Activated CD4-positive, alpha-beta T cell treated with anti-CD3 and anti-CD28 coated beads, Interleukin-2, amount 50 U/mL, for 16 hours (primary cell): ENCODE measurements at regions not wholly inside any gene's neighbourhood (a gene's known extent, or its start where the extent isn't known, plus 50 kb on each side); places are given as distances from the start of the nearest gene placed in this dataset.

ENCODE experiments used
- DNase-seq: peaks from one replicate; pipeline ENCODE4 v3.0.0-alpha.2; 2020

DNA sequence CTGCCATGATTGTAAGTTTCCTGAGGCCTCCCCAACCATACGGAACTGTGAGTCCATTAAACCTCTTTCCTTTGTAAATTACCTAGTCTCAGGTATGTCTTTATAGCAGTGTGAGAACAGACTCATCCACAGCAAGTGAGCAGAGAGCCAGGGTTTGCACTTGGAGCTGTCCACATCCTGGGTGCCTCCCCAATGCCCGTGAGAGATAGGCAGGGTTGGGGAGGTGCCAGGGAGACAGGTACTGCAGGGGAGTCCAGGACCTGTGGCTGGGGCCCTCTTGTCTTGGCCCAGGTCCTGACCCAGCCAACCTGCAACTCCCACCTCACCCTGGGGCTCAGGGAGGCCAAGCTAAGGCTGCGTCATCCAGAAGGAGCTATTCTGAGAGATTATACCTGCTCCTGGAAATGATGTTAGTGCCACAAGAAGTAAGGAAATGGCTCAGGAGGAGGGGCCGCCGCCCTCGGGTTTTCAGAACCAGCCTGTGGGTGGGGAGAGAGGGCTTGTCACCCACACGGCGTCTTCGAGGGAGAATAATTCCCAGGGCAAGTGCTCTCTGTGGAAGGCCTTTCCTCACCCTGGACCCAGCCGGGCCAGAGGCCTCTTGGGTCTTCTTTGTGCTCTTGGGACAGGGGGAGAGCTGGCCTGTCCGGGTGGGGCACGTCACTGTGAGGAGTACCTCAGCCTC is 66.5 kb downstream of the ADRA2C start:
- no peak for DNase-seq

DNA sequence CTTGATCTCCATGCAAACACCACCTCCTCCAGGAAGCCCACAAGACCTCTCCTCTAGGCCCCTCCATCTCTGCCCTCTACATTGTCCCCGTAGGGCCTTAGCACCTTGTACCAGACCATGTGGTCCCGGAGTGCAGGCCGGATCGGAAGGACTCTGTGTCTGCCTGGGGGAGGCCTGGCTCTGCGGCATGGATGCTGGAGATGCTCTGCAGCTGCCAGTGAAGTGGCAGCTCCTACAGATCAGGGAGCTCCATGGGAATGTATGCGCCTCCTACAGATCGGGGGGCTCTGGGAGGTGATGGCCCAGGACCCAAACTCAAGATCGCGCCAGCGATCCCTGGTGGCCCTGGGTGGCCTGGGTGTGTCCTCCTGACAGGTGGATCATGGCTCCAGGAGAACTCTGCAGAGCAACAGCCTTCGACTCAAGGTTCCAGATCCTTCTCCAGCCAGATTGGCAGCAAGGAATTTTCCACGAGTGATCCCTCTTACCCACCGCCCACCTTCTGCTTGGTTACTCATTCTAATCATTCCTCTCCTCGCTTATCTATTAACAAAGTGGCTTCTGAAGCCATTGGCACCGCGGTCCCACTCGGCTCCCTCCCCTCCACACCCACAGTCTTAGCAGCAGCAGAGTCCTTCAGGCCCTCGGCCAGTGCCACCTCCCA is 67.3 kb downstream of the ADRA2C start:
- DNase-seq, result no peak

DNA sequence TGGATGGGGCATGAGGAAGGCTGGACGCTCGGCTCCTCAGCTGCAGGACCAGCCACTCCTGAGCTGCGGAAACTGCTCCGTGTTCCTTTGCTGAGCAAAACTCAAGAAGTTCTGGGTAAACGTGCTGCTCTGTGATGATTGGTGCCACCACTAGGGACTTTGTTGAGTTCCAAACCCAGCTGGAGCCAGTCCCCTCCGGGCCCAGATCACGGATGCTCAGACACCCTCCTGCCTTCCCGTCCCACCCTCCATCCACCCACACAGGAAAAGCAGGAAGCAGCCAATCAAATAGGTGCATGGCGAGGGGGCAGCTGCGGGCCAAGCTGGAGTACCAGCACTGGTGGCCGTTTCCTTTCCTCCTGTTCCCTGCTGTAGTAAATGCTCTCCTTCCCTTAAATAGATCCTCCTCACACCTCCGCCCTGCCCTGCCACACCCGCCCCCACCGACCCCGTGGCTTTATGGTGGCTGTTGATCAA is 68.0 kb downstream of the ADRA2C start:
- DNase-seq, result no peak

DNA sequence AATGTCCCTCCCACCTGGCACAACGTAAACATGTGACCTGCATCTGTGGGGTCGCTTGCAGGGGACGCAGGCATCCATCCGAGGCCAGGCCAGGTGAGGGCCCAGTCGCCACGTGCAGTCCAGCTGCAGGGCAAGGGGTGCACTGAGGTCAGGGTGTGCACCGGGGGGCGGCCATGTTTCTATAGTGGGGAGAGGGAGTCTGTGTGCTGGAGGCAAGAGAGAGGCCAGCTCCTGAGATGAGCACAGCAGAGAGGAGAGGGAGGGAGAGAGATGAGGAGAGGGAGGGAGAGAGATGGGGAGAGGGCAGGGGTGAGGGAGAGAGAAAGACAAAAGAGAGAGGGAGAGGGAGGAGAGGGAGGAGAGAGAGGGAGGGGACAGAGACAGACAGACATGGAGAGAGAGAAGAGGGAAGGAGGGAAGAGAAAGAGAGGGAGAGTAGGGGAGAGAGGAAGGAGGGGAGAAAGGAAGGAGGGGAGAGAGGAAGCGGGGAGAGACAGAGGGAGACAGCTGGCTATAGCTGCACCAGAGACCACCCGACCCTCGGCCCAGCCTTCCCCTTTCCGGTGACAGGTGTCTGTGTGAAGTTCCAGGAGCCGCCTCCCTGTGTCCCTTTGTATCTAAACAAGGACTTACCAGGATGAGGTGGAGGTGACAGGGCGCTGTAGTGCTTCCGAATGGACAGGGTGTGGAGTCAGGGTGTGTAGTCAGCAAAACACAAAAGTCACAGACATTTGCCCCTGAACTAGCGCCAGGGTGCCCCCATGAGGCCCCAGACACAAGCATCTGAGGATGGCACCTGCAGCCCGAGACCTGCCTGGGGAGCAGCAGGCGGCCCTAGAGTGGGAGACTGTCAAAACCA is 68.7 kb downstream of the ADRA2C start:
- DNase-seq, result no peak

DNA sequence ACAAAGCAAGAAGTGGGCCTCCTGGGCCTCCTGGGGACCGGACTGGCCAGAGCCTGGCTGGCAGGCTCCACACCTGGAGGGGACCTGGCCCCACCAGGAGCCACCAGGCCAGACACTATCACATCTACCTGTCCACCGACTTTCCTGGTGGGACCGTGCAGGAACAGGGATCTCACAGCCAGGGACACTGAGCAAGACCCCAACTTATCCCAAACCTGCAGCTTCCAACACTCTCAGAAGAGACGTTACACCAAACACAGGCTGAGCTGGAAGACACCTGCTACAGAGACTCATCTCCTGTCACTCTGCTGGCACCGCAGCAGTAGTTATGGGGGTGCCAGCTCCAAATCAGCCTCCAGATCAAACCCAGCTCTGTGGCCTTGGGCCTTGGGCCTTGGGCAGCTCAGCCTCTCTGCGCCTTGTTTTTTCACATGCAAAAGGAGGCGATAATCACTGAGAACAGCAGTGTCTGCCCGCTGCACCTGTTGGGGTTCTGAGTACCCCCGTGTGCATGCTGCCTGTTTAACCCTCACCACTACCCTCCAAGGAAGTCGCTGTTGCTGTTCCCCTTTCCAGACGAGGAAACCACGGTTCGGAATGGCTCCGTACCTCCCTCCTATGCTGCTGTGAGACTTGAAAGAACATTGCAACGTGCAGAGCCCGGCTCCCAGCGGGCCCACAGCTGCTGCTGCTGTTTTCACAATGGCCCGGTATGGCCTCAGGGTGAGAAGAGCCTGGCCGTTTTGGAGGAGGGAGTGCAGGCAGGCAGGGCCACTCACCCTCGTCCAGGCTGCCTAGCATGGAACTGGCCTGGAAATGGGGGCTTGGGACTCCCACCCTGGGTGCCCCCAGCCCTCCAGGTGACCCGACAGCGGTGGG is 69.6 kb downstream of the ADRA2C start:
- DNase-seq, result no peak

DNA sequence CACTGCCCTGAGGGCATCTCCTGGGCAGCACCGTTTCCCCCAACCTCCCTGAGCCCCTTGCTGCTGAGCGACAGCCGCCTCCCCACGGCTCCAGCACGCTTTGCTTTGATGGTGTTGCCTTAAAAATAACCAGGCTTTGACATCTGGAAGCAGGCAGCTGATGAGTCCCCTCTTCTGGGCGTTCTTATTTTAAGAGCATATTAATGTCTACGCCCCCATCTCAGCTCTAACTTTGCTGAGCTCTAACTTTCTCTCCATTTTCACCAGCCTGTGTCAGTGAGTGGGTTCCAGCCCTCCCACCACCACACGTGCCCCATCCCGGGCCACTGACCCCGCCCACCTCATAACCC is 70.2 kb downstream of the ADRA2C start:
- DNase-seq, result no peak

DNA sequence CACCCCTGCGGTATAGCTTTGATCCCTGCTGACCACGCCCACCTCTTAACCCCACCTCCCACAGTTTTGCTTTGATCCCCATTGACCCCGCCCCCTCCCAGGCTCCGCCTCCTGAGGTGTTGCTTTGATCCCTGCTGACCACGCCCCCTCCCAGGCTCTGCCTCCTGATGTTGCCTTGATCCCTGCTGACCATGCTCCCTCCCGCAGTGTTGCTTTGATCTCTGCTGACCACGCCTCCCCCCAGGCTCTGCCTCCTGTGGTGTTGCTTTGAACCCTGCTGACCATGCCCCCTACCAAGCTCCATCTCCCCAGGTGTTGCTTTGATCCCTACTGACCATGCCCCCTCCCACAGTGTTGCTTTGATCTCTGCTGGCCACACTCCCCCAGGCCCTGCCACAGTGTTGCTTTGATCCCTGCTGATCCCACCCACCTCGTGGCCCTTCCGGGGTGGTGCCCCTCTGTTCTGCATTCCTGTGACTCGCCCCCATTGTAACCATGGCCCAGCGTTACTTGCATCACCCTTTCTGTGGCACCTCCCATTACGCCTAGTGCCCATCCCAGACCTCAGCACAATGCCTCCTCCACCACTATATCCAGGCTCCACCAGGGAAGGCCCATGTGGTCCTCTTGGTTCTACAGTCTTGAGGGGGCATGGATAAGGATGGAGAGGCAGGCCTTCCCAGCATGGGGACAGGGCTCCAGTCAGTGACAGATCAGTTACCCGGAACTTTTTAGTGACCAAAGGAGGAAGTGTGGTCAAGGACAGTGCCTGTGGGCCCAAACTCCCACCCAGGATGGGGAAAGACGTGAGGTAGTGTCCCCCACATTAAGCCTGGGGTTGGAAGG is 70.8 kb downstream of the ADRA2C start:
- peak; percentile 16 for DNase-seq

DNA sequence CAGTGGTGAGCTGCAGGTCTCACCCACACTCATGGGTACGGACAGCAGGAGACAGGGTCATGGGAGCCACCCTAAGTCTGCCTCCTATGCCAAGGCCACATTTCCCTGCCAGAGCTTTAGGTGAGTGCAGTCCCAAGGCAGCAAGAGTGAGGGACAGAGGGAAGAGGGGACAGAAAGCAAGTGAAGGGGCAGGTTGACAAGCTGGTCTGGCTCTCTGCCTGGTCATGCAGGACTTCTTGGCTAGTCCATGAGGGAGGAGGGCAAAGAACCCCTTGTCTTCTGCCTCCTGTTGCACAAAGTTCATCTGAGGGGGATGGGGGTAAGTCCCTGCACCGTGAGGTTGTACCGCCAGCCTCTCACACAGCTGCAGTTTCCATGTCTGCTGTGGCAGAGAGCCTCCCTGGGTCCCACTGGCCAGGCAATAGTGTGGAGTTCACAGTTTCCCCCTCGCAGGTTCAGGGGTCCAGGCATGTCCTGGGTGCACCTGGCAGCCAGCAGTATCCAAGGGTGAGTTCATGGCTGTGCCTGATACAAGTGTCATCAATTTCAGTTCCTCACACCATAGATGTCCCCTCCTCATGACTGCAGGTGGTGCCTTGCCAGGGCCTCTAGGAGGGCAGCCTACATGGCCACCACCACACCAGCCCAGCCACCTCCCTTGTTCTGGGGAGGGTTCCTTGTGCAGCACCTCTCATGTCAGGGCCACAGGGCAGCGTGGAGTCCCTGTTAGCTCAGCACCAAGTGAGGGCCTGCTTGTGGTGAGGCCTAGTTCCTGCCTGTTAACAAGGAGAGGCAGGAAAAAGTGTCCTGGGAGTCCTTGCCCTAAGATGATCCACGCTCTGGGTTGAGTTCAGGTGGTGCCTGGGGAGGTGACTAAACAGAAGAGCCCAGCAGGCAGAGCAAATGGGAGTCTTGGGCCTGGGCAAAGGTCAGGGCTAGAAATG is 72.5 kb downstream of the ADRA2C start:
- DNase-seq, result no peak

DNA sequence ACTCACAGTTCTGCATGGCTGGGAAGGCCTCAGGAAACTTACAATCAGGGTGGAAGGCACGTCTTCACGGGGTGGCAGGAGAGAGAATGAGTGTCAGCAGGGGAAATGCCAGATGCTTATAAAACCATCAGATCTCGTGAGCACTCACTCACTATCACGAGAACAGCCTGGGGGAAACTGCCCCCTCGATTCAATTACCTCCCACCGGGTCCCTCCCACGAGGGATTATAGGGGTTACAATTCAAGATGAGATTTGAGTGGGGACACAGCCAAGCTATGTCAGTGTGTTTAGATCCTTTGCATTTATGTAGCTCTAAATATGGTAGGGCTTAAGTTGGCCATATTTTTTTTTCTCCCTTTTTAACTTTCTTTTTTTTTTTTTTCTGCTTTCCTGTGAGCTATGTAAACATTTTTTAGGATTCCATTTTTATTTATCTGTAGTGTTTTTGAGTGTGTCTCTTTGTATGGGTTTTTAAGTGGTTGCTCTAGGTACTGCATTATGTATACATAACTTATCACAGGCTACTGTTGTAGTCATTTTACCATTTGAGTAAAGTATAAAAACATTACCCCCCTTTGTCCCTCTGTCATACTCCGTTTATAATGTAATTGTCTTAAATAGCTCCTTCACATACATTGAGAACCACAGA is 79.0 kb downstream of the ADRA2C start:
- DNase-seq, result no peak

DNA sequence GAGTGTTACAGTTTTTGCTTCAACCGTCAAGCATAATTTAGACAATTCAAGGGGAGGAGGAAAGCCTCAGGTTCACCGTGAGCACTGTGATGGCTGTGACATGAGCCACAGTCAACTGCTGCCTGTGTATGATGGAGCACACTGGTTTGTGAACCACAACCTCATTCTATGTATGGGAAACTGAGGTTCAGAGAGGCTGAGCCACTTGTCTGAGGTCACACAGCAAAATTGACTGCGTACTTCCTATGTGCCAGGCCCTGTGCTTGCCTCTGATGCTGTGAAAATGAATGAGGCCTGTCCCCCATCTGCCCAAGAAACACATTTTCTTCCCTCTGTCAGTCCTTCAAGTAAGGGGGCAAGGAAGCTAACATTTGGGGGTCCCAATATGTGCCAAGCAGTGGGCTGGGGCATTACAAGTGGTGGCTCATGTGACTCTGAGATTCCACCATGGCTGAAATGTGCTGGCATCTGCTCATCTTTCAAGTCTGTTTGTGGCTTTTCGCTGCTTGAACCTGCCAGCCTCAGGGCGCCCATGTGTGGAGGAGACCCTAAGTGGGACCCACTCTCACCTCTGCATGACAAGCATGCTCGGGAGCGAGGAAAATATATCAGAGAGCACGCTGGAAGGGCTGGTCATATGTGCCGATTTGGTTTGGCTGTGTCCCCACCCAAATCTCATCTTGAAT is 79.7 kb downstream of the ADRA2C start:
- no peak for DNase-seq

DNA sequence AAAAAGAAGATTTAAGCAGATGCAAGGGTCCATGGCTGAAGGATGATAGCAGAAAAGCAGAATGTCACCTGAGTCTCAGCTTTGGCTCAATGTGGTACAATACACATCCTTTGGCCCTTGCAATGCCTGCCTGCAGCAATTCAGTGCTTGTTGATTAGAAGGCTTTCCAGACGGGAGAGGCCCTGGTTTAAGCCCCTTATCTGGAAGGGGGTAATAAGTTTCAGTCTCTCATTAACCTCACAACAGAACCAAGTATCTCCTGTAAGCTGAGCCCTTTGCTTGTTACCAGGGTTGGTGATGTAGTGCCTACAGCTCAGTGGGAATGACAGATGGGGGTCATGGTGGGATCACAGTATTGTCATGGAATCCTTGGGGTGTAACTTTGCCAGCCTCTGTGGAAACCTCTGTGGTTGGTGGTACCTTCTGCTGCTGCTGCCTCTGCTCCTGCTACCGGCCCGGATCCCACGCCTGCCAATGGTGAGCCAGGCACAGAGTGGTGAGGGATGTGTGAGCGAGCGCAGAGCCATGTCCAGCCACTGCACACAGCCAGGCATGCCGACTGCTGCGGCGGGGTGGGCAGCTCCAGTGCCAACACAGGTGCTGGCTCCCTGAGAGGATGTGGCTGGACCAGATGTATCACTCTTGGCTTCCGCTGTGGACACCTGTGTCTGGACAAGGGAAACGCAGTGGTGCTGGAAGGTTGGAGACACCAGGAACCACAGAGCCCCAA is 81.2 kb downstream of the ADRA2C start:
- DNase-seq, result no peak

DNA sequence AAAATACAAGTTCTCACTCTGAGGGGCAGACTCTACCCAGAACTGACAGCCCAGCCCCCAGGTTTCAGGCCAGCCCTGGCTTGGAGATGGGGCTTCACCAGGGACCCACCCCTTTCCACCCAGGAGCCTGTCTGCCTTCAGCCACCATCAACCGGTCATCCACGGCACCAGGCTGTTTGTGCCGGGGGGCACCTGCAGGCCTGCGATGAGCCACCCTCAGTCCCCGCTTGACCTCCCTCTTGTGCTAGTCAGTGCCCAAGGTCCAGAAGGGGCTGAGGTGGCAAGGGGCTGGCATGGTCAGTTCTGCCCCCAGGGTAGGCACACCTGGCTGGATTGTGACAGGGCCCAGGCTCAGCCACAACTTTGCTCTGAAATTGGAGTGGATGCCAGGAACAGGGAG is 82.1 kb downstream of the ADRA2C start:
- no peak for DNase-seq

DNA sequence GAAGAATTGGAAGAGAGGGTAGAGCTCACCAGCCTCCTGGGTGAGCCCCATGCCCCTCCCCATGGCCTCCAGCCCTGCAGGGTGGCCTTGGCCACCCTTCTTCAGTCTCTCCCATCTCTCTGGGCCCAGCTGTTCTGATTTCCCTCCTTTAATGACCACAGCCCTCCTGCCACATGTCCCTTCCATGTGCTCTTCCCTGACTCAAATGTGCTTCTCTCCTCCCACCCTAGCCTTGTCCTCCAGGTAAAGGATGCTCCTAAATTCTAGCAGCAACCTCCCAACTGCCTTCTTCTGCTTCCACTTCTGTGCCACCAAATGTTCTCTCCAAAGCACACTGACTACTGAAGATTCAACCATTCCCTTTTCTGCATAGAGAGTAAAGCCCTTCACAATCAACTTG is 83.0 kb downstream of the ADRA2C start:
- no peak for DNase-seq

DNA sequence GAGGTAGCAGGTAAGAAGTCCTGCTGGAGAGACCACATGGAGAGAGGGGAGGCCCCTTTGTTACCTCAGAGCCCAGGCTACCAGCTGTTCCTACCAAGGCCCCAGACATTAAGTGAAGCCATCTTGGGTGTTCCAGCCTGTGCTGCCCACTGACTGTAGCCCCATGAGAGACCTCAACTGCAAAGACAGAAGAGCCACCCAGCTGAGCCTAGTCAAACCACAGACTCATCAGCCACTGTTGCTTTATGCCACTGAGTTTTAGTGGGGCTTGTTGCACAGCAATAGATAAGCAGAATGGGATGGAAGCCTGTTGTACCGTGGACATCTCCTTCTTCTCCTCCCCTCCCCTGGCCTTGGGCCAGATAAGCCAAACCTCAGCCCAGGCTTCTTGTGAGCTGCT is 83.9 kb downstream of the ADRA2C start:
- no peak for DNase-seq

DNA sequence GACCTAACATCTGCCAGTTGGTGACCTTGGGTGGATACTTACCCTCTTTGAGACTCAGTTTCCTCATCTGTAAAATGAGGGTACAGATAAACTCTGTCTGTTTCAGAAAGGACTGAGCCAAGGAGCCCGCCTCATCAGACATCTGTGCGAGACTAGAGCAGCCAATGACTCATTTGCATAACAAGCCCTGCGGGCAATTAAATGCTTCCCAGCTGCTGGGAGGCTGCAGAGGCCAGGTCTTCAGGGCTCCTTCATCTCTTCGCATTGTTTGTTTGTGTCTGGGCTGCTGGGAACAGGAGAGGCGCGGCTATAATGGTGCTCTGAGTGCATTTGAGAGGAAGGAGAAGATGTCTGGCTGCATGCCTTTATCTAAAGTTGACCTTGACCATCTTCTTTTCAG is 85.0 kb downstream of the ADRA2C start:
- DNase-seq, result no peak

DNA sequence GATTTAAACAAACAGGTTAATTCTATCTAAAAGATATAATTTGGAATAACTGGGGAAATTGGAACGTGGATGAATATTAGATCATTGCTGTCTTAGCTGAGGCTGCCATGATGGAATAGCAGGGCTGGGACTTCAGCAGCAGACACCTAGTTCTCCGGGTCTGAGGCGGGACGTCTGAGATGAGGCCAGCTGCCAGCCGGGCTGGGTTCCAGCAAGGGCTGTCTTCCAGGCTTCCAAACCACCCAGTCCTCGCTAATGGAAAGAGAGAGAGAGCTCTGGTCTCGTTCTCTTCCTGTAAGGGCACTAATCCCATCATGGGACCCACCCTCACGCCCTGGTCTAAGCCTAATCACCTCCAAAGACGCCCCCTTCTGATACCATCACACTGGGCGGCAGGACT is 85.7 kb downstream of the ADRA2C start:
- DNase-seq, result no peak

DNA sequence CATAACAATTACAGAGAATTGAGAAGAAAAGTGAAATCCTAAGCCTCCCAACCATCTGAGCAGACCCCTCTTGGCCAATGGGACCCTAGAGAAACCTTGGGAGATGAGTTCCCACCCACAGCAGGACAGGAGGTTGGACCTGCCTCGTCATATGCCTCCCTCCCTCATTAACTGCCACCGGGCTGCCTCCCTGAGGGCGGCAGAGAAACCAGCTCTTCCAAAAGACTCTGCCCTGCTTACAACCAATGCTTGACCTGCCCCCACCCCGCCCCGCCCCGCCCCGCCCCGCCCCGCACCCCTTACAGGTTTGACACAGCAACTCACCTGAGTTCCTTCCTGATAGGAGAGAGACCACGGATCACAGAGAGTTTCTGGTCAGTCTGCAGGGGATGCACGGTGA is 86.1 kb downstream of the ADRA2C start:
- no peak for DNase-seq

DNA sequence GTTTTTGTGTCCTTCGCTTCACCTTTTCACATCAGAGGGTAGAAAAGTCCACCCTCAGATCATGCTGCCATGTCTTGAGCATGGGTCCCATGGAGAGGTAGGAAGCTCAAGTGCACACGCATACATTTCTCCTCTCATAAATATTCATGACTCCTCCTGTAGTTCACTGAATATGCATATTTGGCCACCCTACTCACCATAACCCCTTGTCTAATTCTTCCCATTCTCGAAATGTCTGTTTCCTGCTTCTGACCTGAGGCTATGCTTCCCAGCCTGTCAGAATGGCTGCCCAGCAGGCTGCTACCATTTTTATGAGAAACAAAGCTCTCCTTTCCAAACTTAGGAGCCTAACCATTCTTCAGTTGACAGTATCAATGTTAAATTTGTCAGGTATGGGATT is 86.5 kb downstream of the ADRA2C start:
- no peak for DNase-seq
